ENCODE measurements at regions not wholly inside any gene's neighbourhood (a gene's known extent, or its start where the extent isn't known, plus 50 kb on each side); places are given as distances from the start of the nearest gene placed in this dataset.

- TF ChIP-seq CTCF (conservative IDR thresholded peaks at IDR 0.05; ENCODE audit: low read depth in 2 of 2) (no peak), CREB1 (CRISPR knock-in tag; IDR thresholded peaks at IDR 0.05; ENCODE audit: low read depth) (no peak), EZH2 (IDR thresholded peaks at IDR 0.05; ENCODE audit: low read depth, unreplicated experiment) (no peak), EZH2phosphoT487 (IDR thresholded peaks at IDR 0.05; ENCODE audit: unreplicated experiment) (no peak), ETS1 (IDR thresholded peaks at IDR 0.05) (no peak), POLR2AphosphoS5 (IDR thresholded peaks at IDR 0.05; ENCODE audit: low read depth) (no peak), STAT1 (IDR thresholded peaks at IDR 0.05; ENCODE audit: unreplicated experiment) (no peak), ZNF114 (CRISPR knock-in tag; IDR thresholded peaks at IDR 0.05) (no peak), JUNB (IDR thresholded peaks at IDR 0.05; ENCODE audit: unreplicated experiment) (no peak), ZNF331 (CRISPR knock-in tag; IDR thresholded peaks at IDR 0.05; ENCODE audit: low read depth) (no peak), NANOG (IDR thresholded peaks at IDR 0.05; ENCODE audit: borderline replicate concordance) (no peak), ZNF462 (CRISPR knock-in tag; IDR thresholded peaks at IDR 0.05) (no peak)
- TF ChIP-seq, protein P1, sequence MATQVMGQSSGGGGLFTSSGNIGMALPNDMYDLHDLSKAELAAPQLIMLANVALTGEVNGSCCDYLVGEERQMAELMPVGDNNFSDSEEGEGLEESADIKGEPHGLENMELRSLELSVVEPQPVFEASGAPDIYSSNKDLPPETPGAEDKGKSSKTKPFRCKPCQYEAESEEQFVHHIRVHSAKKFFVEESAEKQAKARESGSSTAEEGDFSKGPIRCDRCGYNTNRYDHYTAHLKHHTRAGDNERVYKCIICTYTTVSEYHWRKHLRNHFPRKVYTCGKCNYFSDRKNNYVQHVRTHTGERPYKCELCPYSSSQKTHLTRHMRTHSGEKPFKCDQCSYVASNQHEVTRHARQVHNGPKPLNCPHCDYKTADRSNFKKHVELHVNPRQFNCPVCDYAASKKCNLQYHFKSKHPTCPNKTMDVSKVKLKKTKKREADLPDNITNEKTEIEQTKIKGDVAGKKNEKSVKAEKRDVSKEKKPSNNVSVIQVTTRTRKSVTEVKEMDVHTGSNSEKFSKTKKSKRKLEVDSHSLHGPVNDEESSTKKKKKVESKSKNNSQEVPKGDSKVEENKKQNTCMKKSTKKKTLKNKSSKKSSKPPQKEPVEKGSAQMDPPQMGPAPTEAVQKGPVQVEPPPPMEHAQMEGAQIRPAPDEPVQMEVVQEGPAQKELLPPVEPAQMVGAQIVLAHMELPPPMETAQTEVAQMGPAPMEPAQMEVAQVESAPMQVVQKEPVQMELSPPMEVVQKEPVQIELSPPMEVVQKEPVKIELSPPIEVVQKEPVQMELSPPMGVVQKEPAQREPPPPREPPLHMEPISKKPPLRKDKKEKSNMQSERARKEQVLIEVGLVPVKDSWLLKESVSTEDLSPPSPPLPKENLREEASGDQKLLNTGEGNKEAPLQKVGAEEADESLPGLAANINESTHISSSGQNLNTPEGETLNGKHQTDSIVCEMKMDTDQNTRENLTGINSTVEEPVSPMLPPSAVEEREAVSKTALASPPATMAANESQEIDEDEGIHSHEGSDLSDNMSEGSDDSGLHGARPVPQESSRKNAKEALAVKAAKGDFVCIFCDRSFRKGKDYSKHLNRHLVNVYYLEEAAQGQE (IDR thresholded peaks at IDR 0.05; ENCODE audit: unreplicated experiment) = no peak
Measured at GRCh38 chr2:184504252-184504651, 94.1 kb upstream of the ZNF804A start.

Data from GM23338 (cell line).